Spleen (tissue), 11 donors: ENCODE measurements at regions not wholly inside any gene's neighbourhood (a gene's known extent, or its start where the extent isn't known, plus 50 kb on each side); places are given as distances from the start of the nearest gene placed in this dataset.
"Not testable (repeated sequence)": the region's sequence is repeated elsewhere in the genome, so short reads cannot be mapped to it uniquely, and the experiment has no call there.

ENCODE experiments used
- DNase-seq: peaks from one replicate; pipeline ENCODE4 v3.0.0-alpha.2; 2020
- H3K27ac ChIP-seq, 8 donors: fragments of 200-600 bp; sonication (generic) in 7 of 8; 1 replicate in 4 of 8; 2 replicates in 4 of 8; pipeline versions ENCODE4 v1.5.0 to v1.8.0; 2016 to 2021; ENCODE audit warnings: inconsistent platforms in 4 of 8, mild to moderate bottlenecking in 4 of 8, moderate library complexity in 1 of 8
- H3K27me3 ChIP-seq, 7 donors: fragments of 200-600 bp; sonication (generic) in 6 of 7; replicated peaks in 1 of 7; 1 replicate in 4 of 7; 2 replicates in 3 of 7; pipeline versions ENCODE4 v1.5.0 to v1.8.0; 2016 to 2021; ENCODE audit warnings: inconsistent platforms in 3 of 7, mild to moderate bottlenecking in 1 of 7
- H3K36me3 ChIP-seq, 6 donors: fragments of 200-600 bp; sonication (generic) in 5 of 6; 1 replicate in 4 of 6; 2 replicates in 2 of 6; pipeline versions ENCODE4 v1.5.0 to v1.8.0; 2016 to 2021; ENCODE audit warnings: inconsistent platforms in 2 of 6
- H3K4me1 ChIP-seq, 6 donors: fragments of 200-600 bp; sonication (generic) in 5 of 6; 1 replicate in 3 of 6; 2 replicates in 3 of 6; pipeline versions ENCODE4 v1.5.0 to v1.8.0; 2016 to 2021; ENCODE audit warnings: inconsistent platforms in 3 of 6
- H3K4me3 ChIP-seq, 8 donors: fragments of 200-600 bp; sonication (generic) in 7 of 8; 1 replicate in 4 of 8; 2 replicates in 4 of 8; pipeline versions ENCODE4 v1.5.0 to v1.8.0; 2016 to 2021; ENCODE audit warnings: inconsistent platforms in 4 of 8, mild to moderate bottlenecking in 4 of 8, moderate library complexity in 2 of 8
- H3K9me3 ChIP-seq, 8 donors: fragments of 200-600 bp; sonication (generic) in 7 of 8; 1 replicate in 4 of 8; 2 replicates in 4 of 8; pipeline versions ENCODE4 v1.5.0 to v1.8.0; 2016 to 2021; ENCODE audit warnings: inconsistent platforms in 4 of 8
- POLR2A ChIP-seq, 3 donors: fragments of 450-650 bp; IDR thresholded peaks; one replicate each; pipeline ENCODE4 v1.5.1; 2017; ENCODE audit warnings: antibody characterized with exemption in 3 of 3, mild to moderate bottlenecking in 1 of 3
- POLR2AphosphoS5 ChIP-seq, 3 donors: sonication (generic); formaldehyde crosslinking; IDR thresholded peaks; one replicate each; pipeline ENCODE4 v1.5.1; 2017; ENCODE audit warnings: antibody characterized with exemption in 3 of 3
- WGBS, 5 donors: extraction: QIAGEN DNeasy Blood & Tissue Kit in 3 of 5; methylation state at CpG; one replicate each; pipeline versions ENCODE4 v1.1.5 to v1.1.7; 2013 to 2018; 5-methylcytosine and 5-hydroxymethylcytosine counted together
- intact Hi-C: fragments of 100-400 bp; cut with DNase I; formaldehyde crosslinking; loops from one replicate; pipeline ENCODE4 v1.15.0; 2023; ENCODE audit warnings: low total_unique reads
- TF ChIP-seq, protein P1 (sequence below), 11 experiments: fragments of 200-600 bp in 7 of 11; fragments of 450-650 bp in 4 of 11; sonication (generic) in 4 of 11; IDR thresholded peaks in 8 of 11; conservative IDR thresholded peaks in 3 of 11; 1 replicate in 7 of 11; 2 replicates in 4 of 11; pipeline versions ENCODE4 v1.4.0 to v1.8.0; 2016 to 2021; ENCODE audit warnings: antibody characterized with exemption in 11 of 11, inconsistent platforms in 4 of 11, mild to moderate bottlenecking in 1 of 11
- donor health status: healthy with polysubstance abuse.
- donor health status: DM: no; HTN: no; CAD: no; lungs with moderate emphysema.
- donor health status: DM: no; HTN: no; CAD: no.
- donor health status: Bipolar disorder and iron deficiency.
- donor health status: healthy.
- donor health status: DM: no; HTN: no; CAD: no.
- donor health status: DM: yes; HTN: yes; CAD: no.

DNA sequence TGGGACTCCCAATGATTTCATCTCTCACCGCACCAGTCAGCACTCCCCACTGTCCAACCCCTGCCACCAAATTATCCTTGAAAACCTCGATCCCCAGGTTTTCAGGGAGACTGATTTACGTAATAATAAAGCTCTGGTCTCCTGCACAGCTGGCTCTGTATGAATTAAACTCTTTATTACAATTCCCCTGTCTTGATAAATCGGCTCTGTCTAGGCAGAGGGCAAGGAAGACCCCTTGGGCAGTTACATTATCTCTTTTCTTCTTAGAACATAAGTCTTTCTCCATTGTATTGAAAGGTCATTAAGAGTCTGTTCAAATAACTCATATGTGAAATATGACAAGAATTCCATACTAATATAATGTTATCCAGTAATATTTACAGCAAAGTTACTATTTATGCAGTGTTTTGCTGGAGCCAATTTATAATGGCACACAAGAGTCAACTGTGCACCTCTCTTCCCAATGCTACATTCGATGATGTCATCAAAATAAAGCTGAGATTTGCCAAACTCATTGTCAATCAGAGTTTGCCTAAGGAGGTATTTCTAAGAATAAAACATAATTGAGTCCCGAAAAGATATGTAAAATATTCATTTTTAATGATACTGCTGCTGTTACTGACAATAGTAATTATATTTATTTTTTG, 1297.2 kb upstream of the LRRTM3 start:
- 80 to 89% (median 85%) methylated on average over 6 of the region's 6 CpGs for WGBS, 5 donors
- no peaks in the 10 kb centered on the region for H3K36me3 ChIP-seq
- H3K4me3 ChIP-seq = no peak overlapping the region
- no peaks in the 10 kb centered on the region for H3K27me3 ChIP-seq
- no peaks in the 10 kb centered on the region for H3K4me1 ChIP-seq
- H3K9me3 ChIP-seq = peaks cover 0 to 17% (median 12%) of the 10 kb centered on the region in 8 donors
- no peak overlapping the region for H3K27ac ChIP-seq
- TF ChIP-seq, protein P1, sequence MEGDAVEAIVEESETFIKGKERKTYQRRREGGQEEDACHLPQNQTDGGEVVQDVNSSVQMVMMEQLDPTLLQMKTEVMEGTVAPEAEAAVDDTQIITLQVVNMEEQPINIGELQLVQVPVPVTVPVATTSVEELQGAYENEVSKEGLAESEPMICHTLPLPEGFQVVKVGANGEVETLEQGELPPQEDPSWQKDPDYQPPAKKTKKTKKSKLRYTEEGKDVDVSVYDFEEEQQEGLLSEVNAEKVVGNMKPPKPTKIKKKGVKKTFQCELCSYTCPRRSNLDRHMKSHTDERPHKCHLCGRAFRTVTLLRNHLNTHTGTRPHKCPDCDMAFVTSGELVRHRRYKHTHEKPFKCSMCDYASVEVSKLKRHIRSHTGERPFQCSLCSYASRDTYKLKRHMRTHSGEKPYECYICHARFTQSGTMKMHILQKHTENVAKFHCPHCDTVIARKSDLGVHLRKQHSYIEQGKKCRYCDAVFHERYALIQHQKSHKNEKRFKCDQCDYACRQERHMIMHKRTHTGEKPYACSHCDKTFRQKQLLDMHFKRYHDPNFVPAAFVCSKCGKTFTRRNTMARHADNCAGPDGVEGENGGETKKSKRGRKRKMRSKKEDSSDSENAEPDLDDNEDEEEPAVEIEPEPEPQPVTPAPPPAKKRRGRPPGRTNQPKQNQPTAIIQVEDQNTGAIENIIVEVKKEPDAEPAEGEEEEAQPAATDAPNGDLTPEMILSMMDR (IDR thresholded peaks at IDR 0.05 in 8 of 11, conservative IDR thresholded peaks at IDR 0.05 in 3 of 11) = no peak
- no peak for TF ChIP-seq POLR2AphosphoS5 (IDR thresholded peaks at IDR 0.05)
- TF ChIP-seq POLR2A (IDR thresholded peaks at IDR 0.05) = no peak
- DNase-seq = no peak
- intact Hi-C loops = no loop called here

DNA sequence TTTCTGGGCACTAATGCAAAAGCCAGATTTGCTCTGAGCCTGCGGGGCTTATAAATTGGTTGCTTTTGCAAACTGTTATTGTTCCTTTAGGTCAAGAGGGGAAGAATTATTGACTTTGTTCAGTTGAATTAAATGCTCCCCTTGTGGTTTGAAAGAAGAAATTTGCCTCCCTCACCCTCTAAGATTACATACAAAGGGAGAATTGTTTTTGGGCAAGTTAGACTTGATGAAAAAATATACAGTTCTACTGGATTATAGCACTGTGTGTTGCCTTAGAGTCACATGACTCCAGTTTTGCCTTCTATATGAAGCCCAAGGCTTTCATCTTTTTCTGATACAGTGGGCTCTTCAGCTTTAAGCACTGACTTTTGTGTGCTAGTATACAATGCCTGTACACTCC, 1265.8 kb upstream of the LRRTM3 start:
- Histone ChIP-seq H3K36me3 (no peaks in the 10 kb centered on the region), H3K4me1 (no peaks in the 10 kb centered on the region), H3K4me3 (no peak overlapping the region), H3K27ac (no peak overlapping the region), H3K27me3 (no peaks in the 10 kb centered on the region), H3K9me3 (peaks cover 0 to 60% (median 21%) of the 10 kb centered on the region in 8 donors)
- no peak for DNase-seq
- TF ChIP-seq POLR2AphosphoS5 (IDR thresholded peaks at IDR 0.05) = no peak
- TF ChIP-seq POLR2A (IDR thresholded peaks at IDR 0.05) = no peak
- TF ChIP-seq, protein P1 (IDR thresholded peaks at IDR 0.05 in 8 of 11, conservative IDR thresholded peaks at IDR 0.05 in 3 of 11) = no peak
- 87 to 96% (median 93%) methylated on average over 1 of the region's 1 CpG for WGBS, 5 donors
- intact Hi-C loops = no loop called here

DNA sequence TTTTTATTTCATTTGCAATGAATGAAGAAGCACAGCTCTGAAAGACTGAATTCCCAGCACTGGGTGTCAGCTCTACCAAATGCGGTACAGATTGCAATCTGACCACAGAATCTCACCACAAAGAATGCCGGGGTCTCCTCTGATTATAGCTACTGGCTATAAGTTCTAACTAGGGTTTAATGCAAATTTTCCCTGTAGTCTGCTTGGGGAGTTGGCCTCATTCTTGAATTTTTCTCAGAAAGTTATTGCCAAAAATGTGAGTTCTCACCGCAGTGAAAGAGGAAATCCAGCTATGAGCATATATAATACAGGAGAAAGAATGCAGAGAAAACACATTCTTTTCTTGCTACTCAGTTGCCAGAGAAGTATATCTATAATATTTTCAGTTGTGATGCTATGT, 1255.7 kb upstream of the LRRTM3 start:
- H3K27me3 ChIP-seq = no peaks in the 10 kb centered on the region
- WGBS, 5 donors = 70 to 91% (median 79%) methylated on average over 3 of the region's 3 CpGs
- H3K9me3 ChIP-seq = peaks cover 0 to 14% (median 1%) of the 10 kb centered on the region in 8 donors
- H3K27ac ChIP-seq = no peak overlapping the region
- intact Hi-C loops = no loop called here
- TF ChIP-seq, protein P1 (IDR thresholded peaks at IDR 0.05 in 8 of 11, conservative IDR thresholded peaks at IDR 0.05 in 3 of 11) = no peak
- TF ChIP-seq POLR2AphosphoS5 (IDR thresholded peaks at IDR 0.05) (no peak), POLR2A (IDR thresholded peaks at IDR 0.05) (no peak)
- H3K4me1 ChIP-seq = no peaks in the 10 kb centered on the region
- no peak overlapping the region for H3K4me3 ChIP-seq
- no peak for DNase-seq
- no peaks in the 10 kb centered on the region for H3K36me3 ChIP-seq

DNA sequence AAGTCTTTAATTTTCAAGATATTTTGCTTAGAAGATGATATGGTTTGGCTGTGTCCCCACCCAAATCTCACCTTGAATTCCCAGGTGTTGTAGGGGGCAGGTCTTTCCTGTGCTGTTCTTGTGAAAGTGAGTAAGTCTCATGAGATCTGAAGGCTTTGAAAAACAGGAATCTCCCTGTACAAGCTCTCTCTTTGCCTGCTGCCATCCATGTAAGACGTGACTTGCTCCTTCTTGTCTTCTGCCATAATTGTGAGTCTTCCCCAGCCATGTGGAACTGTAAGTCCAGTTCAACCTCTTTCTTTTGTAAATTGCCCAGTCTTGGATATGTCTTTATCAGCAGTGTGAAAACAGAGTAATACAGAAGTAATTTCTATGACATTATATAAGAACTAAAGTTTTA, 1255.2 kb upstream of the LRRTM3 start:
- WGBS, 5 donors = 67 to 96% (median 84%) methylated on average over 1 of the region's 1 CpG
- intact Hi-C loops, H3K4me3 ChIP-seq, H3K27ac ChIP-seq, H3K4me1 ChIP-seq, DNase-seq, H3K27me3 ChIP-seq, H3K36me3 ChIP-seq: not testable (repeated sequence)
- peaks cover 0 to 14% (median 1%) of the 10 kb centered on the region in 8 donors for H3K9me3 ChIP-seq
